NCI-H748 treated with DMSO at 0.1 percent for 48 hours (cell line): ENCODE measurements at regions not wholly inside any gene's neighbourhood (a gene's known extent, or its start where the extent isn't known, plus 50 kb on each side); places are given as distances from the start of the nearest gene placed in this dataset.

ENCODE experiments used
- DNase-seq: peaks from one replicate; lab custom pipeline; 2025; lab: John Stamatoyannopoulos, UW

DNA sequence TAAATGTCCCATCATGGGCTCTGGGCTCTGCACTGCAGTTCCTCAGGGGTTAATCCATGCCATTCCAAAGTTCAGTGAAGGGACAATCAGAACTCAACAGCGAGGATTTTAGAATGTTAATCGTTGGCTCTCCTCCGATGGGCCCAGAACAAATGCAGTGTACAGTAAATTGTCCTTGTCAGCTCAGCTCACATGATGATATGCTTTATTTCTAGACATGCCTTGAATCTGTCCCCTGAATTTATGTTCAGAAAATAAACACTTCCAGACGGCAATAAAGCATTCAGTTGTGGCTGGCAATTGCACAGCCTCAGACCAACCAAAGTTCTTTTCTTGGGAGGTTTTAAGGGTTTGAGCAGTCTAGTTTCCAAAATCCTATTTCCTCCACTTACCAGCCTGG lies 981.2 kb downstream of the BCL11A start:
- DNase-seq: no peak

- no peak for DNase-seq
These were observed 982.6 kb downstream of the BCL11A start for GRCh38 chr2:59570818-59571217.

DNA sequence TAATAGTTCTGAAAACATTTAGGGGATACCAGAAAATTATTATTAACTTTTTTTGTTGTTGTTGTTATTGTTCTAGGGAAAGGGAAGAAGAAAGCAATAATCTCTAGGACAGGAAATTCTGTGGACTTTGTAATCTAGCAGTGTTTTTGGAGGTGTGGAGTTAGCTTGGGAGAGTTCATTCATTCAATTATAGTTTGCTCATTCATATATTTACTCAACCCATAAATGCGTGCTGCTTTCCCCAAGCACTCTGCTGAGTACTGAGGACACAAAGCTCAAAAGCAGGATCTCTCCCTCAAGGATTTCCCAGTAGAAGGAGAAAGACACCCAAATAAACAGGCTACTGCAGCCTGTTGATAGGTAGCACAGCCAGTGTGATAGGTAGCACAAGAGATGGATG lies 984.3 kb downstream of the BCL11A start:
- DNase-seq: no peak

GRCh38 chr2:59568461-59568860 lies 985.0 kb downstream of the BCL11A start:
- no peak for DNase-seq

GRCh38 chr2:59567151-59567550 lies 986.3 kb downstream of the BCL11A start:
- DNase-seq: no peak

- DNase-seq: no peak
These were observed 986.7 kb downstream of the BCL11A start for GRCh38 chr2:59566739-59567138.

GRCh38 chr2:59561281-59561680 lies 992.2 kb downstream of the BCL11A start:
- DNase-seq: no peak

DNA sequence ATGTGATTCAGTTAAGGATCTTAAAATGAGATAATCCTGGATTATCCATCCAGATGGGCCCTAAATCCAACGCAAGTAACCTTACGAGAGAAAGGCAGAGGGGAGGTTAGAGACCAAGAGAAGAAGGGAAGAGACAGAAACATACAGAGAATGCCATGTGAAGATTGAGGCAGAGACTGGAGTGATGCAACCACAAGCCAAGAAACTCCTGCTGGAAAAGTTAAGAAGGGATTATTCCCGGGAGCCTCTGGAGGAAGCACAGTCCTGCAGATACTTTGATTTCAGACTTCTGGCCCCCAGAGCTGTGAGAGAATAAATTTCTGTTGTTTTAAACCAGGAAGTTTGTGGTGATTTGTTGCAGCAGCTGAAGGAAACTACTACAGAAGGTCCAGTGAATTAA lies 992.7 kb downstream of the BCL11A start:
- DNase-seq: no peak

GRCh38 chr2:59540864-59541263 lies 1012.6 kb downstream of the BCL11A start:
- no peak for DNase-seq

DNA sequence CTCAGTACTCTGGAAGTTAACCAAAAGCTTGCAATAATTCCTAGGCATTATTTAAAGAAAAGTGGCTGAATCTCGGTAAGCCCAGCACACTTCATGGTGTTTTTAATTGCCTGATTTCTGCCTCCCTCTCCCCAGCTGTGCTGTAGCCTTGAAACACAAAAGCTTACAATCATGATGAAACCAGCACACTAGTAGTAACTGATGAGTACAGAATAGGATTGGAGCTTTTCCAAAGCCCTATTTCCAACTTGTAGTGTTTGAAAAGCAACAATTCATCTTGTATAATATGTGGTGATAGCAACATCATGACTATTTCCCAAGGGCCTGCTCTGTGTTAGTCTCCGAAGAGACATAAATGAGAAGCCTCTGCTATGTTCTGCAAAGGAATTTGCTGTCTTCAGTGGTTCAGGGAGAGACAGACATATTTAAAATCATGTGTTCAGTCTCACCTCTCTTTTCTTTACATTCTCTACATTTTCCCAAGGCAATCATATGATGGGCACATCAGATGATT lies 1015.0 kb downstream of the BCL11A start:
- DNase-seq: no peak

DNA sequence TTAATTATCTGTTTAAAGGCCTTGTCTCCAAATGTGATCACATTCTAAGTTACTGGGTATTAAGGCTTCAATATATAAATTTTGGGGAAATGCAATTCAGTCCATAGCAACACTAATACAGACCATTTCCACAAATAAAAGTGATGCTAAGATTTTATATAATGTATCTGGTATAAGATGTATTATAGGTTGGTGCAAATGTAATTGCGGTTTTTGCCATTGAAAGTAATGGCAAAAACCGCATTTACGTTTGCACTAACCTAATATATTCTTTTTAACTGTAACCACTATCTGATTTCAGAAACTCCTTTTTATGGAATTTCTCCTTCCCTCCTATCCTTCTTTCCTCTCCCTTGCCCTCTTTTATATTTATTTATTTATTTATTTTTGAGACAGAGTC lies 1020.6 kb downstream of the BCL11A start:
- no peak for DNase-seq

- no peak for DNase-seq
These were observed 1023.2 kb downstream of the BCL11A start for GRCh38 chr2:59530258-59530657.

DNA sequence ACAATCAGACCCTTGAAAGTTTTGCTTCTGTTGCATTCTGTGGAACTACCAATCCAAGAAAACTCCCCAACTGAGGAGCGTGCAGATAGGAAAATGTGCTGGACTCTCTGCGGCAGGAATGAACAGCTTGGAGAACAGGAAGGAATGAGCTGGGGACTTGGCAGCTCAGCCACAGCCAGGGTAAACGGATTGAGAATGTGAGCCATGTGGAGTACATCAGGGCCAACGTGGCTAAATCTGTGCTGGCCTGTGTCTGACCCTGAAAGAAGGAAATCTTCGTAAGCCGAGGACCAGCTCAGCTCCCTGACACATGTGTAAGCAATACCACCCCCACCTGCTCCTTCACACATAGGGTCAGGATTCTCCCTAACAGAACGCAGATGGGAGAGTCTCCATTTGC lies 1023.7 kb downstream of the BCL11A start:
- DNase-seq: no peak

- no peak for DNase-seq
These were observed 1024.9 kb downstream of the BCL11A start for GRCh38 chr2:59528525-59528924.

GRCh38 chr2:59502981-59503380 lies 1050.5 kb downstream of the BCL11A start:
- no peak for DNase-seq

- no peak for DNase-seq
These were observed 1062.5 kb downstream of the BCL11A start for GRCh38 chr2:59490994-59491393.

GRCh38 chr2:59490192-59490591 lies 1063.3 kb downstream of the BCL11A start:
- DNase-seq: no peak

DNA sequence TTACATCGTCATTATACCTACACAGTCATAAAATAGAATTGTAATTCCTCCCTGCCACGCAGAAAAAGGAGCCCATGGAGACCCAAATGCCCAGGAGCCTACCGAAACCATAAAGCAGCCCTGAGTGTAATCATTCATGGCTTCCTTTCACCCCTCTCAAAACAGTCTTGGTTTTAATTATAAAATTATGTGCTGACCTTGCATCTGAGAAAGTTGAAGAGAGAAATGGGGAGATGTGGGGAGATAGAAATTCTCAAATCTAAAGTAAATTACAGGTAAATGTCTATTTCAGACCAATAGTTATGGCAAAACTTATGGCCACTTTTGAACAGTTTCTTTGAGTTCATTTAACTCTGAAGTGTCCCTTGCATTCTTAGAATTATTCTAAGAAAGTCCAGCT lies 1068.8 kb downstream of the BCL11A start:
- no peak for DNase-seq

DNA sequence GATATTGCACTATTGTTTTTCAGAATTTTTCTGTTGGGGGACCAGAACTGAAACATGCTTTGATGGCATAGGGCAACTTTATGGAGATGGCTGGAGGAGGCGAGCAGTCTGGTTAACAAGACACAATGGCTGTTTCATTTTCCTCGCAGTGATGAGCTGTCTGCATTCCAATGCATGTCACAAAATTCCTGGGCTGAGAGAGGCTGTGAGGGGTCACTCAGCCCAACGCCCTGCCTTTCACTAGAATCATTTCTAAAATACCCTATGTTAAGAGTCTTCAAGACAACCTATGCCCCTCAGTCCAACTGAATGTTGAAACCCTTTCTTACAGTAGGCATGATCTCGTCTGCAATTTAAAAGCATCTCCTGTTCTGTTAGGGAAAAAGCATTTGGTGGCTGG lies 1090.0 kb downstream of the BCL11A start:
- no peak for DNase-seq

- no peak for DNase-seq
These were observed 1090.8 kb downstream of the BCL11A start for GRCh38 chr2:59462422-59463197.

DNA sequence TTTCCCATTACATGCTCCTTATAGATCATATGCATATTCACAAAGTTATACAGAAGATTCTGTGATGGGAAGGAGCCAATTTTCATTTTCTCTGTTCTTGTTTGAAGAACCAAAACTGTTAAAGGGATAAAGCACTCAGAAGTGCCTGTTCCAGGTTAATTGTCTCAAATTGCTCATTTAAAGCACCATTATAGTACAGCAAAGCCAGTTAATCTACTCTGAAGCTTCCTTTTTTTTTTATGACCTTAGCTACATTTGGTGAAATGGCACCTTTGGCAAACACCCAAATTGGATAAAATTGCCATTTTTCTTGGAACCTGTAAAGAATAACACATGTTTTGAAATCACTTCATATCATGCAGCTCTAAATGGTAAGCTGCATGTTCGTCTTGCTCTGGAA lies 1092.3 kb downstream of the BCL11A start:
- peak; percentile 64 for DNase-seq

- DNase-seq: peak; percentile 69
These were observed 1094.7 kb downstream of the BCL11A start for GRCh38 chr2:59458800-59459199.

DNA sequence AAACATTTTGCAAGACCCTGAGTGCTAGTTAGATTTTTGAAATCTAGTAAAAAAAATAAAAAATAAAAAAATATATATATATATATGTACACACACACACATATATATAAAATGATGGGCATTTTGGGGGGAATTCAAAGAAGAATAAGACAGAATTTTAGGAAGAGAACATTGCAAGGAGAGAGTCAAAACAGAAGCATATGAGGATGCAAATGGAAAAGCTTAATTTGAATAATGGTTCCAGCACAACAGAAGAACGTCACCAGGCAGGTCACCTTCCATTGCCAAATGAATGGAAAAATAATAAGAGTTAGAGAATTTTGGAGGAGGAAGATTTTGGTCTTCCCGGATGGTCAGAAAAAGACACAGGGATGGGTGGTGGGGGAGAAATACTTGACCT lies 1097.2 kb downstream of the BCL11A start:
- DNase-seq: no peak

DNA sequence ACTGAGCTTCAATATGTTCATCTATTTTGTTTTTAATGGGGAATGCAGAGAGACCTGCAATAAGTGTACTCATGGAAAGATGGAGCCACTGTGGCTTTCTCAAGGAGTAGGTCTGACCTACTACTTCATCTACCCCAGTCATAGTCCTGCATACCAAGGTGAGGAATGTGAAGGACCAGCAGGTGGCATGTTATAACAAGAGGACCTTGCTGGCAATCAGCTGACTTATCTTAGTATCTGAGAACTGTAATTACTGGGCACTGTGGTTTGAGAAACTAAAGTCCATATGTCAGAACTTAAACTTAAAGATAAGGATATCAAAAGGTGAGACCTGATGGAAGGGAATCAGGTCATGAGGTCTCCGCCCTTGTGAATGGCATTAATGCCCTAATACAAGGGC lies 1104.2 kb downstream of the BCL11A start:
- DNase-seq: no peak
